Right renal cortex interstitium (tissue), 3 donors: ENCODE measurements at regions not wholly inside any gene's neighbourhood (a gene's known extent, or its start where the extent isn't known, plus 50 kb on each side); places are given as distances from the start of the nearest gene placed in this dataset.
A peak's percentile ranks its signal among the peaks of the same experiment; 100 is the strongest.
"Not testable (repeated sequence)": the region's sequence is repeated elsewhere in the genome, so short reads cannot be mapped to it uniquely, and the experiment has no call there.

Source experiments
- DNase-seq, 3 donors: peaks; one replicate each; pipeline ENCODE4 v3.0.0-alpha.2; 2013; ENCODE audit warnings: low read depth in 3 of 3, low spot score in 2 of 3

- no peak for DNase-seq
Measured at GRCh38 chr4:158053801-158054200, 119.0 kb downstream of the GASK1B start.

GRCh38 chr4:158053086-158053485, 119.7 kb downstream of the GASK1B start:
- DNase-seq: no peak

- DNase-seq: no peak
Measured at GRCh38 chr4:158051401-158052235, 121.2 kb downstream of the GASK1B start.

- no peak for DNase-seq
Measured at GRCh38 chr4:158050942-158051341, 121.9 kb downstream of the GASK1B start.

- no peak for DNase-seq
Measured at GRCh38 chr4:158046345-158046744, 126.5 kb downstream of the GASK1B start.

GRCh38 chr4:158043971-158044618, 128.7 kb downstream of the GASK1B start:
- no peak for DNase-seq

- DNase-seq: no peak
Measured at GRCh38 chr4:158042591-158043030, 130.2 kb downstream of the GASK1B start.

GRCh38 chr4:158038718-158039117, 134.1 kb downstream of the GASK1B start:
- no peak for DNase-seq

GRCh38 chr4:158036998-158037397, 135.8 kb downstream of the GASK1B start:
- DNase-seq: no peak

- DNase-seq: no peak
Measured at GRCh38 chr4:158035662-158036195, 137.1 kb downstream of the GASK1B start.

GRCh38 chr4:158033416-158034120, 139.3 kb downstream of the GASK1B start:
- no peak for DNase-seq

GRCh38 chr4:158032733-158033415, 140.0 kb downstream of the GASK1B start:
- no peak for DNase-seq

- DNase-seq: not testable (repeated sequence)
Measured at GRCh38 chr4:158028381-158028780, 144.4 kb downstream of the GASK1B start.

- no peak for DNase-seq
Measured at GRCh38 chr4:158025131-158025530, 147.7 kb downstream of the GASK1B start.

GRCh38 chr4:158020734-158021346, 152.0 kb downstream of the GASK1B start:
- peak in 1 of 3 donors; percentile 36 for DNase-seq

GRCh38 chr4:158020176-158020575, 152.6 kb downstream of the GASK1B start:
- peak in 1 of 3 donors; percentile 53 for DNase-seq

- DNase-seq: no peak
Measured at GRCh38 chr4:158018831-158019230, 154.0 kb downstream of the GASK1B start.

GRCh38 chr4:158018221-158018830, 154.5 kb downstream of the GASK1B start:
- DNase-seq: no peak

- DNase-seq: no peak
Measured at GRCh38 chr4:158016511-158016910, 156.3 kb downstream of the GASK1B start.

GRCh38 chr4:158015241-158015640, 157.6 kb downstream of the GASK1B start:
- no peak for DNase-seq
